AG10803 (cell line): ENCODE measurements at regions not wholly inside any gene's neighbourhood (a gene's known extent, or its start where the extent isn't known, plus 50 kb on each side); places are given as distances from the start of the nearest gene placed in this dataset.

Experiments
- DNase-seq: peaks from one replicate; pipeline ENCODE4 v3.0.0; 2010; ENCODE audit warnings: low read depth
- H3K4me3 ChIP-seq: 2 replicates; pipeline ENCODE4 v1.5.1; 2011; ENCODE audit warnings: mild to moderate bottlenecking, low read length, control low read depth
- CTCF ChIP-seq: conservative IDR thresholded peaks from 2 replicates; pipeline ENCODE4 v1.5.1; 2011; ENCODE audit warnings: mild to moderate bottlenecking, low read length, control low read depth, inconsistent platforms

GRCh38 chr12:58528271-58528670 lies 392.0 kb downstream of the LRIG3 start:
- no peak overlapping the region for H3K4me3 ChIP-seq
- peak; percentile 67 for DNase-seq
- TF ChIP-seq CTCF: no peak

GRCh38 chr12:58529114-58529665 lies 391.1 kb downstream of the LRIG3 start:
- DNase-seq: peak; percentile 74
- no peak for TF ChIP-seq CTCF
- H3K4me3 ChIP-seq: no peak overlapping the region

- peak overlapping the region; percentile 20 for H3K4me3 ChIP-seq
- DNase-seq: peak; percentile 97
- TF ChIP-seq CTCF: no peak
Measured at GRCh38 chr12:58529897-58530741, 390.2 kb downstream of the LRIG3 start.

GRCh38 chr12:58530742-58531062 lies 389.6 kb downstream of the LRIG3 start:
- TF ChIP-seq CTCF: no peak
- peak; percentile 86 for DNase-seq

GRCh38 chr12:58532855-58533608 lies 387.3 kb downstream of the LRIG3 start:
- H3K4me3 ChIP-seq: no peak overlapping the region
- TF ChIP-seq CTCF: no peak
- DNase-seq: no peak

More at GRCh38 chr12:58530742-58531062, 389.6 kb downstream of the LRIG3 start:
- H3K4me3 ChIP-seq: no peak overlapping the region

GRCh38 chr12:58533652-58534051 lies 386.7 kb downstream of the LRIG3 start:
- no peak for TF ChIP-seq CTCF
- DNase-seq: no peak
- H3K4me3 ChIP-seq: no peak overlapping the region
